Dermis blood vessel endothelial cell (primary cell): ENCODE measurements at regions not wholly inside any gene's neighbourhood (a gene's known extent, or its start where the extent isn't known, plus 50 kb on each side); places are given as distances from the start of the nearest gene placed in this dataset.

Source experiments
- DNase-seq: peaks from one replicate; pipeline ENCODE4 v3.0.0; 2010

- no peak for DNase-seq
These were observed 1460.4 kb upstream of the PIK3C3 start for GRCh38 chr18:40494603-40495002.

- no peak for DNase-seq
These were observed 1461.7 kb upstream of the PIK3C3 start for GRCh38 chr18:40493316-40493715.

- no peak for DNase-seq
These were observed 1465.7 kb upstream of the PIK3C3 start for GRCh38 chr18:40489301-40489700.

GRCh38 chr18:40485318-40485717 lies 1469.7 kb upstream of the PIK3C3 start:
- no peak for DNase-seq

GRCh38 chr18:40473221-40474029 lies 1481.6 kb upstream of the PIK3C3 start:
- DNase-seq, result no peak

- DNase-seq, result no peak
These were observed 1484.3 kb upstream of the PIK3C3 start for GRCh38 chr18:40470723-40471122.

- no peak for DNase-seq
These were observed 1485.2 kb upstream of the PIK3C3 start for GRCh38 chr18:40469851-40470250.

- DNase-seq, result no peak
These were observed 1485.7 kb upstream of the PIK3C3 start for GRCh38 chr18:40469316-40469715.

GRCh38 chr18:40464032-40464431 lies 1491.0 kb upstream of the PIK3C3 start:
- DNase-seq, result no peak

GRCh38 chr18:40453903-40454302 lies 1501.1 kb upstream of the PIK3C3 start:
- DNase-seq, result no peak

GRCh38 chr18:40452599-40452998 lies 1502.4 kb upstream of the PIK3C3 start:
- no peak for DNase-seq

GRCh38 chr18:40450751-40451150 lies 1504.3 kb upstream of the PIK3C3 start:
- DNase-seq, result no peak

GRCh38 chr18:40447820-40448219 lies 1507.2 kb upstream of the PIK3C3 start:
- DNase-seq, result no peak

GRCh38 chr18:40440088-40440487 lies 1514.9 kb upstream of the PIK3C3 start:
- DNase-seq, result no peak

- DNase-seq, result no peak
These were observed 1517.5 kb upstream of the PIK3C3 start for GRCh38 chr18:40437517-40437916.

GRCh38 chr18:40431071-40431985 lies 1523.7 kb upstream of the PIK3C3 start:
- DNase-seq, result no peak

GRCh38 chr18:40423291-40423690 lies 1531.7 kb upstream of the PIK3C3 start:
- no peak for DNase-seq

- no peak for DNase-seq
These were observed 1534.4 kb upstream of the PIK3C3 start for GRCh38 chr18:40420675-40421074.

GRCh38 chr18:40417501-40417900 lies 1537.5 kb upstream of the PIK3C3 start:
- no peak for DNase-seq

- DNase-seq, result no peak
These were observed 1539.2 kb upstream of the PIK3C3 start for GRCh38 chr18:40415821-40416220.

GRCh38 chr18:40415176-40415791 lies 1539.8 kb upstream of the PIK3C3 start:
- no peak for DNase-seq

- no peak for DNase-seq
These were observed 1540.8 kb upstream of the PIK3C3 start for GRCh38 chr18:40414155-40414754.

GRCh38 chr18:40413160-40413559 lies 1541.9 kb upstream of the PIK3C3 start:
- DNase-seq, result peak; percentile 3
